Endometrium (tissue), 2 donors: ENCODE measurements at regions not wholly inside any gene's neighbourhood (a gene's known extent, or its start where the extent isn't known, plus 50 kb on each side); places are given as distances from the start of the nearest gene placed in this dataset.
"Not testable (repeated sequence)": the region's sequence is repeated elsewhere in the genome, so short reads cannot be mapped to it uniquely, and the experiment has no call there.

Source experiments
- FAIRE-seq: peaks from 2 replicates; lab custom pipeline; 2012; peaks lifted over from hg19 to GRCh38; lab: Jason Lieb, UNC
- donor health status: control.
- donor health status: control.

- FAIRE-seq = no peak
Observed at GRCh38 chr1:229924639-229925038, 142.4 kb upstream of the GALNT2 start.

GRCh38 chr1:229928767-229929166 lies 138.3 kb upstream of the GALNT2 start:
- FAIRE-seq = no peak

GRCh38 chr1:229931751-229932150 lies 135.3 kb upstream of the GALNT2 start:
- FAIRE-seq = not testable (repeated sequence)

GRCh38 chr1:229935157-229935556 lies 131.9 kb upstream of the GALNT2 start:
- FAIRE-seq = not testable (repeated sequence)

GRCh38 chr1:229938551-229938950 lies 128.5 kb upstream of the GALNT2 start:
- FAIRE-seq = no peak

GRCh38 chr1:229940684-229941083 lies 126.4 kb upstream of the GALNT2 start:
- FAIRE-seq = no peak

- no peak for FAIRE-seq
Observed at GRCh38 chr1:229941160-229941559, 125.9 kb upstream of the GALNT2 start.

- FAIRE-seq = no peak
Observed at GRCh38 chr1:229941831-229942230, 125.2 kb upstream of the GALNT2 start.

GRCh38 chr1:229942501-229942900 lies 124.5 kb upstream of the GALNT2 start:
- FAIRE-seq = no peak

- FAIRE-seq = no peak
Observed at GRCh38 chr1:229943148-229943714, 123.8 kb upstream of the GALNT2 start.

GRCh38 chr1:229943988-229944743 lies 122.9 kb upstream of the GALNT2 start:
- no peak for FAIRE-seq

- FAIRE-seq = no peak
Observed at GRCh38 chr1:229945795-229946194, 121.2 kb upstream of the GALNT2 start.

GRCh38 chr1:229947968-229948367 lies 119.1 kb upstream of the GALNT2 start:
- FAIRE-seq = no peak

GRCh38 chr1:229948438-229948837 lies 118.6 kb upstream of the GALNT2 start:
- FAIRE-seq = no peak

- no peak for FAIRE-seq
Observed at GRCh38 chr1:229949500-229949899, 117.5 kb upstream of the GALNT2 start.

- no peak for FAIRE-seq
Observed at GRCh38 chr1:229950020-229950419, 117.0 kb upstream of the GALNT2 start.

- FAIRE-seq = no peak
Observed at GRCh38 chr1:229950908-229951307, 116.1 kb upstream of the GALNT2 start.

- no peak for FAIRE-seq
Observed at GRCh38 chr1:229951856-229952534, 115.0 kb upstream of the GALNT2 start.

GRCh38 chr1:229952670-229953520 lies 114.1 kb upstream of the GALNT2 start:
- no peak for FAIRE-seq

- peak; percentile 33 for FAIRE-seq
Observed at GRCh38 chr1:229953736-229954326, 113.2 kb upstream of the GALNT2 start.

GRCh38 chr1:229964281-229964680 lies 102.8 kb upstream of the GALNT2 start:
- FAIRE-seq = no peak

- no peak for FAIRE-seq
Observed at GRCh38 chr1:229970714-229971113, 96.3 kb upstream of the GALNT2 start.
